HUES64 (cell line): ENCODE measurements at regions not wholly inside any gene's neighbourhood (a gene's known extent, or its start where the extent isn't known, plus 50 kb on each side); places are given as distances from the start of the nearest gene placed in this dataset.

ENCODE experiments used
- H3K27ac ChIP-seq: 2 replicates; pipeline ENCODE4 v1.7.0; 2013; ENCODE audit warnings: low read depth, low read length, inconsistent platforms
- H3K27me3 ChIP-seq: 2 replicates; pipeline ENCODE4 v1.6.1; 2013; ENCODE audit warnings: mild to moderate bottlenecking, low read length; ENCODE audit not compliant: insufficient read depth
- H3K36me3 ChIP-seq: 2 replicates; pipeline ENCODE4 v1.6.1; 2013; ENCODE audit warnings: mild to moderate bottlenecking, low read length; ENCODE audit not compliant: insufficient read depth
- H3K4me1 ChIP-seq: 2 replicates; pipeline ENCODE4 v1.6.1; 2013; ENCODE audit warnings: mild to moderate bottlenecking, low read length, moderate library complexity; ENCODE audit not compliant: insufficient read depth
- H3K4me3 ChIP-seq: 2 replicates; pipeline ENCODE4 v1.5.1; 2013; ENCODE audit warnings: mild to moderate bottlenecking, low read length, moderate library complexity
- H3K9ac ChIP-seq: 2 replicates; pipeline ENCODE4 v1.6.1; 2013; ENCODE audit warnings: mild to moderate bottlenecking, low read depth, low read length
- H3K9me3 ChIP-seq: 2 replicates; pipeline ENCODE4 v1.6.1; 2013; ENCODE audit warnings: low read depth, low read length; ENCODE audit not compliant: insufficient read depth
- WGBS: fragments of 150-250, 120-280 bp; methylation state at CpG from one replicate; pipeline ENCODE4 v1.1.7; 2013; ENCODE audit warnings: missing lambda C conversion rate; 5-methylcytosine and 5-hydroxymethylcytosine counted together

DNA sequence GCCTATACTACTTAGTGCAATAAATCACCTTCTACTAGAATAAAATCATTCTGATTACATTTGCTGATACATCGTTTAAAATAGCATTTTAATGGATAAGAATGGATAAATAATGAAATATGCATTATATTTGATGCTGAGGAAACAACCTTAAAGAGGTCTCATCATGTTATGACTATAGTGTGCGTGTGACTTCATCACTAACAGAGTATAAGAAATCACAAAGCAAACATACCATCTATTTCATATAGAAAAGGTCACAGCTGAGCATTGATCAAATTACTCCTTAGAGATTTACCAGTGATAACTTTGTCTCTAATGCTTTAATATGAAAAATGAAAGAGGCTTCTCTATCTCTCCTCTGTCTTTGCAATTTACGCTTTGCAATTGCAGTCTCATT, 1620.3 kb upstream of the SLC10A2 start:
- H3K27me3 ChIP-seq, result no peaks in the 10 kb centered on the region
- H3K9ac ChIP-seq, result no peak overlapping the region
- H3K4me1 ChIP-seq, result no peaks in the 10 kb centered on the region
- H3K4me3 ChIP-seq, result no peak overlapping the region
- 100% methylated on average over 2 of the region's 3 CpGs for WGBS
- no peaks in the 10 kb centered on the region for H3K9me3 ChIP-seq
- no peak overlapping the region for H3K27ac ChIP-seq
- no peaks in the 10 kb centered on the region for H3K36me3 ChIP-seq

DNA sequence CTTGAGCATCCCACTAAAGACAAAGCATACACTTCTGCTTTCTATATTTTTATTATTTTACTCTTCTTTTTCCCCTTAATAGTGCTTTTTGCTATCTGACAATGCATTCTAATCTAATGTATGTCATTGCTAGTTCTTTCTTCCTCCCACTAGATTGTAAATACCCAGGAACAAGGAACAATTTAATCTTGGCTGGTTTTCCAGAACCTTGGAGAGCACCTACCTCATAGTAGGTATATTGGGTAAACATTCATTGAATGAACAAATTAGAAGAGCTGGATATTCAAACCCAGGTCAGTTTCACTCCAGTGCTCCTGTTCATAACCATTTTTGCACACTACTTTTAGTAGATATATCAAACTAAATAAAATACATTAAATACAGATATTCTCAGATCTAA, 1617.6 kb upstream of the SLC10A2 start:
- Histone ChIP-seq H3K4me3 (no peak overlapping the region), H3K27me3 (no peaks in the 10 kb centered on the region), H3K9ac (no peak overlapping the region), H3K4me1 (no peaks in the 10 kb centered on the region), H3K36me3 (no peaks in the 10 kb centered on the region), H3K9me3 (no peaks in the 10 kb centered on the region), H3K27ac (no peak overlapping the region)

DNA sequence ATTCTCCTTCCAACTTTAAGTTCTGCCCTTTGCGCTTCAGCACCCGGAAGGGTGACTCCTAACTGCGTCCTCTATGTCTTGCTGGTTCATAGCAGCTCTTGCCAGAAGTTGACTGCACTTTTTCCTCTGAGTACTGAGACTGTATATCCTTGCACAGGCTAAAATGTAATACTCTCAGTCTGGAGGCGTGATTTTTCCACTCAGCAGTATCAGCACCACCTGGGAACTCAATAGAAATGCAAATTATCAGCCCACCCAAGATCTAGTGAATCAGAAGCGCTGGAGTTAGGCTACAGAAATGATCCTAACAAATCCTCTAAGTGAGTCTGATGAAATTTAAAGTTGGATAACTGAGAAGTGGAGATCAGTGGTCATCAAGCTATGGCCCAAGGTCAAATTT, 1611.9 kb upstream of the SLC10A2 start:
- 94% methylated on average over 5 of the region's 5 CpGs for WGBS
- Histone ChIP-seq H3K27me3 (no peaks in the 10 kb centered on the region), H3K36me3 (no peaks in the 10 kb centered on the region), H3K9me3 (no peaks in the 10 kb centered on the region), H3K27ac (no peak overlapping the region), H3K4me3 (no peak overlapping the region), H3K4me1 (no peaks in the 10 kb centered on the region), H3K9ac (no peak overlapping the region)

DNA sequence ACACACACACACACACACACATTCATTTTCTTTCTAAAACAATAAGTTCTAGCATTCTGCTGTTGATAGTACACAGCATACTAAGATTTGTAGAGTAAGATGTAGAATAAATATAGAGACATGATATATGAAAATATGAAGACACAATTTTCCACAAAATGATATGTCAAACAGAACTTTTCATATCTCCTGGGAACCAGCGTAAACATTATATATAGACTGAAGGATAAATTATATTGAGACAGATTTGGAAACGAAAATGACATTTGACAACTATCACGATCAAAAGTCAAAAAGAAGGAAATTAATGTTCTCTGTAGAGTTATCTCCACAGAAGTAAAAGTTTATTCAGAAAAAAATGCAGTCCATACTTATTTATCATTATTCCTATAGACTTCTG, 1605.7 kb upstream of the SLC10A2 start:
- Histone ChIP-seq H3K4me1 (no peaks in the 10 kb centered on the region), H3K4me3 (no peak overlapping the region), H3K27me3 (no peaks in the 10 kb centered on the region), H3K27ac (no peak overlapping the region), H3K9me3 (no peaks in the 10 kb centered on the region), H3K36me3 (no peaks in the 10 kb centered on the region), H3K9ac (no peak overlapping the region)
- 100% methylated on average over 2 of the region's 3 CpGs for WGBS

DNA sequence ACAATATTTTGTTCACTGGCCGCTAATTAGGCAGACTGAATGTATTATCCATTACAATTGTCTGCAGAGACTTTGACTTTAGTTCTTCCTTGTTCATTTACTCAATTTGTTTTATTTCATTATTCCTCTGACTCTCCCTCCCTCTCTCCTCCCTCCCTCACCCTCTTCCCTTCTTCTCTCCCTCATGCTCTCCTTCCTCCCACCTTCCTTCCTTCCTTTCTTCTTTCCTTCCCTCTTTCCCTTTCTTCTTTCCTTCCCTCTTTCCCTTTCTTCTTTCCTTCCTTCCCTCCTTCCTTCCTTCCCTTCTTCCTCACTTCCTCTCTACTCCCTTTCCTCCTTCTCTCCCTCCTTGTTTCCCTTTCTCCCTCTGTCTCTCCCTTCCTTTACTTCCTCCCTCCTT, 1591.0 kb upstream of the SLC10A2 start:
- H3K4me3 ChIP-seq, result no peak overlapping the region
- no peak overlapping the region for H3K9ac ChIP-seq
- 96% methylated on average over 1 of the region's 1 CpG for WGBS
- H3K4me1 ChIP-seq, result peaks cover 4% of the 10 kb centered on the region; the same call in 1 of the 2 replicates
- H3K36me3 ChIP-seq, result no peaks in the 10 kb centered on the region
- no peak overlapping the region for H3K27ac ChIP-seq
- no peaks in the 10 kb centered on the region for H3K27me3 ChIP-seq
- no peaks in the 10 kb centered on the region for H3K9me3 ChIP-seq

DNA sequence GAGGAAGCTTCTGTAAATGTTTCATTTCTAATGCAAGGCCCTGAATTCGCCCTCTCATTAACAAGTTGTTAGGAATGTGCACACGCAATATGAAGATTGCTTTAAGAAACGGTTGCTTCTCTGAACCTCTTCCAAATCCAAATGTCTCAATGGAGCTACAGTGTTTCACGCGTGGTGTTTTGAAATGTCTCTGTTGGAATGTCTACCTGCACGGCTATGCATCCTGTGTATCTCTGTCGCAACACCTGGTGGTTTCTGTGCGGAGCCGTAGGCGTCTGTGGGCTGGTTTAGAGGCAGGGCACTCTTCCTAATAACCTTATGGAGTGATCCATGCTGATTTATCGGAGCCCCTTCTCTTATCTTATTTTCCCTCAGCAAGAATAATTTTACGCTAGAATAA, 1584.2 kb upstream of the SLC10A2 start:
- Histone ChIP-seq H3K9me3 (no peaks in the 10 kb centered on the region), H3K36me3 (no peaks in the 10 kb centered on the region), H3K27ac (no peak overlapping the region), H3K27me3 (no peaks in the 10 kb centered on the region), H3K4me1 (no peaks in the 10 kb centered on the region), H3K4me3 (no peak overlapping the region), H3K9ac (no peak overlapping the region)
- WGBS, result 97% methylated on average over 12 of the region's 12 CpGs

DNA sequence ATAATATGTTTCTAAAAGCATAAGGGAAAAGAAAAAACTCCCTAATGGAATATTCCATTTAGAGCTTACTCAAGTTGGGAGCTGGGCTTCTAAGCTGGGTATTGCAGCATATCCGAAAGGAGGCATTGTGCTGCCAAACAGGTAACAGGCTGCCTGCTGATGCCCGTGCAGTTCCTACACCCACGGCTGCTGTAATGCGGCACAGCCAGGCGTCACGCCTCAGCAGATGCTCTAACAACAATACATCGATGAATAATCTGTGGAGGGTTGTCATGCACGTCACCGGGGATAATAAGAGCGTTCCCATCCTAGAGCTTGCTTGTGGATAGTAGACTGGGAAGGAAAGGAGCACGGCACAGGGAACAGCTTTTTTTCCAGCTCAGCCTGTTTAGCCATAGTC, 1582.1 kb upstream of the SLC10A2 start:
- Histone ChIP-seq H3K9ac (no peak overlapping the region), H3K4me1 (no peaks in the 10 kb centered on the region), H3K27ac (no peak overlapping the region), H3K9me3 (no peaks in the 10 kb centered on the region), H3K4me3 (no peak overlapping the region), H3K36me3 (no peaks in the 10 kb centered on the region), H3K27me3 (no peaks in the 10 kb centered on the region)
- WGBS, result 94% methylated on average over 11 of the region's 11 CpGs

DNA sequence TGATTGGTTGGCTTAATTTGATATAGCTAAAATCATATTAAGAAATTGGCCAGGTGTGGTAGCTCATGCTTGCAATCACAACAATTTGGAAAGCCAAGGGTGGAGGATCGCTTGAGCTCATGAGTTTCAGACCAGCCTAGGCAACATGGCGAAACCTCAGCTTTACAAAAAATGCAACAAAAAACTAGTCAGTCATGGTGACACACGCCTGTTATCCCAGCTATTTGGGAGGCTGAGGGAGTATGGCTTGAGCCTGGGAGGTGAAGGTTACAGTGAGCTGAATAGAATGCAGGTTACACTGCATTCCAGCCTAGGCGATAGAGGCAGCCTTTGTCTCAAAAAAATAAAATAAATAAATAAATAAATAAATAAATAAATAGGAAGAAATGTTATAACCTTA, 1579.6 kb upstream of the SLC10A2 start:
- Histone ChIP-seq H3K4me1 (no peaks in the 10 kb centered on the region), H3K4me3 (no peak overlapping the region), H3K27ac (no peak overlapping the region), H3K9me3 (no peaks in the 10 kb centered on the region), H3K27me3 (no peaks in the 10 kb centered on the region), H3K36me3 (no peaks in the 10 kb centered on the region), H3K9ac (no peak overlapping the region)
- WGBS, result 93% methylated on average over 3 of the region's 4 CpGs

DNA sequence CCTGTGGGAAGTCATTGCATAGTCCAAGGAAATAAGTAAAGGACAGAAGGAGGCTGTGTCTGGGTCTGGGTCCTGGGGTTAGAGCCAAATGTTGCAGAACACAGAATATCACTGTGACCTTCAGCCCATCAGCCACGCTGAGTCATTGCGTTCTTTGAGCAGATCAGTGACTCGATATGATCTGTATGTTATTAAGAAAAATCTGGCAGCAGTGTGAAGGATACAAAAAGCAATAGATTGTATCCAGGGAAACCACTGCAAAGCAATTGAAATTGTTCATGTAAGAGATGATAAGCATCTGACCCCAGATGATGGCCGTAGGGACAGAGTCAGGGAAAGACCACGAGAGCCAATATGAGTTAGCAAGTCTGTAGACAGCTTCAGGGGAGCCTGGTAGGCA, 1575.1 kb upstream of the SLC10A2 start:
- no peak overlapping the region for H3K9ac ChIP-seq
- no peak overlapping the region for H3K4me3 ChIP-seq
- no peaks in the 10 kb centered on the region for H3K36me3 ChIP-seq
- no peaks in the 10 kb centered on the region for H3K9me3 ChIP-seq
- no peak overlapping the region for H3K27ac ChIP-seq
- WGBS, result 96% methylated on average over 5 of the region's 5 CpGs
- H3K4me1 ChIP-seq, result no peaks in the 10 kb centered on the region
- H3K27me3 ChIP-seq, result no peaks in the 10 kb centered on the region

DNA sequence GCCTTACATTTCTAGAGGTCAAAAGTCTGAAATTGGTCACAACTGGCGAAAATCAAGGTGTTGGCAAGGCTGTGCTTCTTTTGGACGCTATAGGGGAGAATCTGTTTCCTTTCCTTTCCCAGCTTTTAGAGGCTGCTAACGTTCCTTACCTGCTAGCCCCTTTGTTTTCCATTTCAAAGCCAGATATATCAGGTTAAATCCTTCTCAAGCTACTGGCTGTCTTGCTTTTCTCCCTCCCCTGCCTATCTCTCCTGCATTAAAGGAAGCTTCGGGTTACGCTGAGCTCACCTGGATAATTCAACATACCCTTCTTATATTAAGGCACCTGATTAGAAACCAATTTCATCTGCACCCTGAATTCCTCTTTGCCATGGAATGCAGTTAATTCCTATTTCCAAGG, 1569.7 kb upstream of the SLC10A2 start:
- no peak overlapping the region for H3K4me3 ChIP-seq
- H3K36me3 ChIP-seq, result no peaks in the 10 kb centered on the region
- no peak overlapping the region for H3K9ac ChIP-seq
- H3K4me1 ChIP-seq, result peaks cover 4% of the 10 kb centered on the region
- H3K27ac ChIP-seq, result no peak overlapping the region
- 83% methylated on average over 5 of the region's 5 CpGs for WGBS
- no peaks in the 10 kb centered on the region for H3K27me3 ChIP-seq
- no peaks in the 10 kb centered on the region for H3K9me3 ChIP-seq

DNA sequence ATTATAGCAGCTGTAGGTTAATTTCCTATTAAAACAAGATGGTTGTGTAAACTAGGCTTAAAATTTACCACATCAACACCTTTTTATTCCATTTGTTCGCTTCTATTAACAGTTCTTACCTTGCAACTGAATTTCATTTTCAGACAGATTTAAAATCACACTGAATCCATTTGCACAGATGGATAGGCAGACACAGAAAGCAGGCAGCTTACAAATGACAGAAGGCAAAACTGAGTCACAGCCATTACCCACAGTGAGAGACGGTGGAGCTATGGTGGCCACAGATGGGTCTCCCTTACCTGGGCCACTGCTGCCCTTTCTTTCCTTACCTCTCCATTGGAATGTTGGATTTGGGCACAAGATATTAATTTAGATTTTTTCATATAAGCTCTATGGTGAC, 1567.8 kb upstream of the SLC10A2 start:
- no peaks in the 10 kb centered on the region for H3K36me3 ChIP-seq
- no peaks in the 10 kb centered on the region for H3K27me3 ChIP-seq
- H3K4me3 ChIP-seq, result no peak overlapping the region
- H3K9me3 ChIP-seq, result no peaks in the 10 kb centered on the region
- 96% methylated on average over 2 of the region's 2 CpGs for WGBS
- no peak overlapping the region for H3K9ac ChIP-seq
- peaks cover 4% of the 10 kb centered on the region for H3K4me1 ChIP-seq
- H3K27ac ChIP-seq, result no peak overlapping the region

DNA sequence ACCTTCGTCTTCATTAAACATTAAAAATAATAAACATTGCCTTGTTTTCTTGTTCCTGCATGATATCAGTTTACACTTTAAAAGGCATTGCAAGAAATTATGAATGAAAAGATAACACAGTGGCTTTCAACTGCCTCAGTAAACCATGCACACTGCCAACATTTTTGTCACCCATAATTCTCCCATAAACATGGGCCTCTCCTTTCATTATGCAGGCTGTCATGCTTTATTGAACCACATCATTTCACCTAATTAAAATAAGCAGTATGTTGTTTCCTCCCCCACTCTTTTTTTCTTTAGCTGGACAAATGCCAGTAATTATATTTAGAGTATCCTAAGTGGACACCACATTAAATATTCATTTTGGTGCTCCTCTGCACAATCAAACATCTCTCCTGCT, 1566.5 kb upstream of the SLC10A2 start:
- Histone ChIP-seq H3K27me3 (no peaks in the 10 kb centered on the region), H3K9ac (no peak overlapping the region), H3K9me3 (no peaks in the 10 kb centered on the region), H3K4me3 (no peak overlapping the region), H3K4me1 (peaks cover 4% of the 10 kb centered on the region), H3K27ac (no peak overlapping the region), H3K36me3 (no peaks in the 10 kb centered on the region)
- WGBS, result 89% methylated on average over 1 of the region's 1 CpG
